ENCODE measurements at regions not wholly inside any gene's neighbourhood (a gene's known extent, or its start where the extent isn't known, plus 50 kb on each side); places are given as distances from the start of the nearest gene placed in this dataset.
"Not testable (repeated sequence)": the region's sequence is repeated elsewhere in the genome, so short reads cannot be mapped to it uniquely, and the experiment has no call there.

DNA sequence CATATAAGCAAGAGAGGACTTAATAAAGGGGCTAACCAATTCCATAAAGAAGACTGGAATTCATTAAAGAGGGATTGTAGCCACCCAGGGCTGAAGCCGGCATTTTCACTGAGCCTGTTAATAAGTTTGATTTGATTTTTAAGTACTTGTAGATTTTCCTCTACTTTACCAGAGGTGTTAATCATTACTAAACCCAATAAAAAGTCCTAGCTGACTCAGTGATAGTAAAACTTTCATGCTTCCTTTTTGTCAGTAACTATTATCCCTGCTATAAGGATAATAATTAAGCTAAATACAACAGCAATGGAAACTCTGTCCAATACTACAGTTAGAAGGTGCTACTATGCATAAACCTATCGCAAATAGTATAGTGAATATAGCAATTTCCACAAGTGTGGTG, 260.2 kb downstream of the CEMIP2 start:
- not testable (repeated sequence) for DNase-seq (ENCODE audit: low read depth in 2 of 2)

GRCh38 chr9:71506821-71507220, 261.5 kb downstream of the CEMIP2 start:
- DNase-seq (ENCODE audit: low read depth in 2 of 2) = no peak

DNA sequence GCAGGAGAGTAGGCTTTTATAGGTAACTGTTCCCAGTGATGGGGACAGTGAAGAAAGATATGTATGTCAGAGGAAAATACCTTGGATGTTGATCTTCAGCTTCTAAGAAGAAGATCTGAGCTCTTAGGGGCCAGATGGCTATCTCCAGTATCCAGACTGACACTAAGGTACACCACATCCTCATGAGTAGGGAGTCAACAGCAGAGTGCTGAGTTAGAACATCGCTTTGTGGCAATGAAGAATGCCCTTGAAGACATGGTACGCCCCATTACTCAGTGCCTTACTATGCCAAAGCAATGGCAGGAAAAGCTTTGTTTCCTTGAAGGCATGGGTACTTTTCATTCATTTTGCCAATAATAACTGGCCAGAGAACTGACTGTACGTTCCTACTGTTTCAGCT, 263.7 kb downstream of the CEMIP2 start:
- no peak for DNase-seq (ENCODE audit: low read depth in 2 of 2)

DNA sequence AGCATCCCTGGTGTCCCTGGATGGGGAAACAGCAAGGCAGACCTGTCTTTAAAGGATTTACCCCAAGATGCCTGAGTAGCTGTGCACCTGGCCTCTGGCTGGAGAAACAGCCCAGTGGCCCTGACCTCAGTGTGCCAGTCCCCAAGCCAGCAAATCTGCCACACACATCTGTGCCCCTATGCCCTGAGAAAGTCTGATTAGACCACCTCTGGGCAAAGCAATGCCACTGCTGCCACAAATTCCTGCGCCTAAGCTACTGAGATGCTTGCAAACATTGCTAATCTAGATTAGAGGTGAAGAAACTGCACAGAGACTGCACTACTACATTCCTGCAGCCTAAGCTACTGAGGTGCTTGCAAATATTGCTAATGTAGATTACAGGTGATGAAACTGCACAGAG, 269.6 kb downstream of the CEMIP2 start:
- no peak for DNase-seq (ENCODE audit: low read depth in 2 of 2)

GRCh38 chr9:71490810-71491209, 277.5 kb downstream of the CEMIP2 start:
- no peak for DNase-seq (ENCODE audit: low read depth in 2 of 2)

- DNase-seq (ENCODE audit: low read depth in 2 of 2) = no peak
Measured at GRCh38 chr9:71487061-71487460, 281.3 kb downstream of the CEMIP2 start.

- DNase-seq (ENCODE audit: low read depth in 2 of 2) = no peak
Measured at GRCh38 chr9:71485326-71485725, 283.0 kb downstream of the CEMIP2 start.

- no peak for DNase-seq (ENCODE audit: low read depth in 2 of 2)
Measured at GRCh38 chr9:71483436-71483835, 284.9 kb downstream of the CEMIP2 start.

DNA sequence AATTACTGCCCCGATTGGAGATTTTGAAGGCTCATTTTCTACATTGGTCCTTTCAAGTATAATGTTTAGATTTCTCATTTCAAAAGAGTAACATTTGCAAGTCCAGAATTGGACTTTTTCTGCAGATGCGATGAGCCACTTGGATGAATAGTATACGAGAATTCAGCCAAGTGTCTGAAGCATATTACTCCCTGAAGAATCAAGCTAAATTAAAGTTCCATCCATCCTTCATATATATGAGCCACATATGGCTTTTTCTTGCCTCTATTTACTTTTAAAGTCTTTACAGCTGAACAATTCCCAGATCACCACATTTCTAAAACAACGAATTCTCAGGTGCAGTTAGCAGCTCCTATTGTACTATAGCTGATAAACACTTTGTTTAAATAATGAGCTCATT, 288.7 kb downstream of the CEMIP2 start:
- DNase-seq (ENCODE audit: low read depth in 2 of 2) = no peak

GRCh38 chr9:71472400-71472799, 295.9 kb downstream of the CEMIP2 start:
- no peak for DNase-seq (ENCODE audit: low read depth in 2 of 2)

- no peak for DNase-seq (ENCODE audit: low read depth in 2 of 2)
Measured at GRCh38 chr9:71465392-71465791, 302.9 kb downstream of the CEMIP2 start.

- DNase-seq (ENCODE audit: low read depth in 2 of 2) = no peak
Measured at GRCh38 chr9:71459082-71459481, 309.2 kb downstream of the CEMIP2 start.

GRCh38 chr9:71446473-71447411, 321.6 kb downstream of the CEMIP2 start:
- no peak for DNase-seq (ENCODE audit: low read depth in 2 of 2)

DNA sequence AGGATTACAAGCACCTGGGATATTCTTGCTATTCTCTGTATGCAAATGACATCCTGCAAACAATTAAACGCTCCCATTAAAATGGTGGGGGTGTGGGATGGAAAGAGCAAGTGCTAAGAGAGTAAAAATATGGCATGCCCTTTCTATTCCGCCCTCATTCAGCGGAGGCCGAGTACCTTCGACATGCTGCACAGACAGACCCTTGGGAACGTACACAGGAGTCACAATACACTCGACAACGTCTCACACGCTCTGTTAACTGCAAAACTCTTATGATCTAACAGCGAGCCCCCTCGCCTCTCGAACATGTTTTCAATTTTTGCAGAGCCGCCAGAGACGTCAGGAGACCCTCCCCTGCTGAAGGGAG, 322.2 kb downstream of the CEMIP2 start:
- no peak for DNase-seq (ENCODE audit: low read depth in 2 of 2)

- no peak for DNase-seq (ENCODE audit: low read depth in 2 of 2)
Measured at GRCh38 chr9:71442937-71443336, 321.5 kb upstream of the TRPM3 start.

DNA sequence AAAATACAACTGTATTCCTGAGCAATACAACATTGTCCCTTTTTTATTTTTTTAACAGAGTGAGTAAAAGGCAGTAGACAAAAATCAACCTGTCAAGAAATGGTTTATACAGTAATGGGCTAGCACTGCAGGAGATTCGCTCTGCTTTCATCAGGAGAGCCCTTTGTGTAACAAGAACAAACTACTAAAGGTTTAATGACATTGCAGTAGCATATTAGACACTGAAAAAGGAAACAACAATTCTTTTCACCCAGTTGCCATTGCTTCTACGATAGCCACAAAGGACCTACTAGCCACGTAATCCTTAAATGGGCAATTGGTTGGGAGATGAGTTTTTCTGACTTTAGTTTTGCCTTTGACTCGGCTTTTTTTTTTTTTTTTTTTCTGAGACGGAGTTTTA, 319.8 kb upstream of the TRPM3 start:
- DNase-seq (ENCODE audit: low read depth in 2 of 2) = no peak

DNA sequence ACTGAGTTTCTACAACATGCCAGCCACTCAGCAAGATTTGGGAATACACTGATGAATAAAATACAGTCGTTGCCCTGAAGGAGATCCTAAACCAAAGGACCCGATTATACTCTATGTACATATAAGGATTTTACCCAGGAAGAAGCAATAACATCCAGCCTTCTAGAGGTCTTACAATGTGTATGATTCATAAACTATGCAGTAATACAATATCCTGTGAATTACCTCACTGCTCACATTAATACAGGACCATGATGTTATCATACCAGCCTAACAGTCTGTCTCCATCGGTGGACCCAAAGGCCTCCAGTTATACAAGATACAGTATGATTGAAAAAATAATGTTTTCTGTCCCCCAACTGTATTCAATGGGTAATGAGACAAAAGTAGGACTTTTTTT, 310.5 kb upstream of the TRPM3 start:
- no peak for DNase-seq (ENCODE audit: low read depth in 2 of 2)

DNA sequence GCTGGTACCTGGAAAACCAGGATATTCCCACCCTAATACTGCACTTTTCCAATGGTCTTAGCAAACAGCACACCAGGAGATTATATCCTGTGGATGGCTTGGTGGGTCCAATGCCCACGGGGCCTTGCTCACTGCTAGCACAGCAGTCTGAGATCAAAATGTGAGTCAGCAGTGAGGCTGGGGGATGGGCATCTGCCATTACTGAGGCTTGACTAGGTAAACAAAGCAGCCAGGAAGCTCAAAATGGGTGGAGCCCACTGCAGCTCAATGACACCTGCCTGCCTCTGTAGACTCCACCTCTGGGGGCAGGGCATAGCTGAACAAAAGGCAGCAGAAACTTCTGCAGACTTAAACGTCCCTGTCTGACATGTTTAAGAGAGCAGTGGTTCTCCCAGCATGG, 285.9 kb upstream of the TRPM3 start:
- not testable (repeated sequence) for DNase-seq (ENCODE audit: low read depth in 2 of 2)

GRCh38 chr9:71403106-71403505, 281.7 kb upstream of the TRPM3 start:
- DNase-seq (ENCODE audit: low read depth in 2 of 2) = no peak

- DNase-seq (ENCODE audit: low read depth in 2 of 2) = no peak
Measured at GRCh38 chr9:71393005-71393404, 271.6 kb upstream of the TRPM3 start.

- DNase-seq (ENCODE audit: low read depth in 2 of 2) = no peak
Measured at GRCh38 chr9:71384343-71384742, 262.9 kb upstream of the TRPM3 start.

DNA sequence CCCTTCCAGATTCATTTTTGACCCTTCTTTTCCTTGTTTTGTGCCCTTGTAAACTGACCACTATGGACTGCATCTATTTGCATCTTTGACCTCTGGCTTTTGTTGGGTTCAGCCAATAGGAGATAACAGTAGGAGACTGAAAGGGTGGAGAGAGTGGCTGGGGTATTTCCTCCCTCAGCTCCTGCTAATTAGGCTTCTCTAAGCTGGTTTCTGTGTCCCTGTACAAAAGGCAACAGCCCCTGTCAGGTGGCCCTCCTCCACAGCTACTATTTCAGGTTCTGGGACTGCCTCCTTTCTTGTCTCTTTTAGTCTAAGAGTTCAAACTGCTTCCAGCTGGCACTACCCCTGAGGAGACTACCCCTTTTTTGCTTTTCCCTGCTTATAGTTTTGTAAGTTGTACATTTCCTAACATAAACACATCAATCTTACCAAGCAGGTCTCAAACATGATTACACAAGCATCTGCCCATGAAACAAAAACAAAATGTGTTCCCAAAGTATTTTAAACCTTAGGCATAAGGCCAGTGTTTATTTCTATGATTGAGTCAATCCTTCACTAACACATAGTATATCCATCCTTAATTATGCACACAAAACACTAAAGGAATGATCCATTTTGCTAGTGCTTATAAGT, 262.0 kb upstream of the TRPM3 start:
- DNase-seq (ENCODE audit: low read depth in 2 of 2) = no peak

DNA sequence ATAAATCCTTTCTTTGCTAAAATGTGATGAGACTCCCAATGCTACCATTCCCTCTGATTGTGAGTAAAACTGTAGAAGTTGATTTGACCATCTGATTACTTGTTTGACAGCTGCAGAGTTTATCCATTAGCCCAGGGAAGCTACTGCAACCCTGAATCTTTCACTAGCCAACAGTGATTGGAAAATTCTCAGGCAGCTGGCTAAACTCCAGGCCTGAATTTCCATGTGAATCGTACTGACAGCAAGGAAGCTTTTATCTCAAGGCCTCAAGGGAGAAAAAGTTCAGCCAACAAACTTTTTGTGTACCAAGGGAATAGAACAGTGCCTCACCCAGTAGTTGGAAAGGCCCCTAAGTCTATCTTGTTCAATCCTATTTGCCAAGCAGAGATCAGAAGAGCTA, 246.7 kb upstream of the TRPM3 start:
- DNase-seq (ENCODE audit: low read depth in 2 of 2) = no peak
